IMR-90 (cell line): ENCODE measurements at regions not wholly inside any gene's neighbourhood (a gene's known extent, or its start where the extent isn't known, plus 50 kb on each side); places are given as distances from the start of the nearest gene placed in this dataset.

ENCODE experiments used
- MAFK ChIP-seq: IDR thresholded peaks from 2 replicates; pipeline ENCODE4 v1.6.1; 2012; ENCODE audit warnings: low read depth, low read length, improper control_type of control experiment
- POLR2A ChIP-seq: IDR thresholded peaks from 2 replicates; pipeline ENCODE4 v1.6.1; 2012; ENCODE audit warnings: mild to moderate bottlenecking, low read depth, low read length
- RCOR1 ChIP-seq: IDR thresholded peaks from 2 replicates; pipeline ENCODE4 v1.6.1; 2012; ENCODE audit warnings: mild to moderate bottlenecking, low read length, improper control_type of control experiment; ENCODE audit not compliant: insufficient replicate concordance
- TF ChIP-seq, protein P1 (sequence below): conservative IDR thresholded peaks from 2 replicates; pipeline ENCODE4 v1.5.1; 2012; ENCODE audit warnings: mild to moderate bottlenecking, low read depth, low read length, improper control_type of control experiment

DNA sequence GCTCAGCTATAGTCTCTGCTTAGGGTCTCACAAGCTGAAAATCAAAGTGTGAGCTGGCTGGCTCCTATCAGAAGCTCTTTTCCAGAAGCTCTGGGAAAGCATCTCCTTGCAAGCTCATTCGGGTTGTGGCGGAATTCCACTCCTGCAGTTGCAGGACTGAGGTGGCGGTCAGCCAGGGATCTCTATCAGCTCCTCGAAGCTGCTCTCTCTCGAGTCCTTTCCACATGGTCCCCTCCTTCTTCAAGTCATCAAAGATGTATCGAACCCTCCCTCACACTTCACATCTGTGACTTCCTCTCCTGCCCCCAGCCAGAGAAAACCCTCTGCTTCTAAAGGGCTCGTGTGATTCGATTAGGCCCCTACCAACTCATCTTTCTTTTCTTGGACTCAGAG, 141.7 kb downstream of the ZFP36L2 start:
- TF ChIP-seq, protein P1, sequence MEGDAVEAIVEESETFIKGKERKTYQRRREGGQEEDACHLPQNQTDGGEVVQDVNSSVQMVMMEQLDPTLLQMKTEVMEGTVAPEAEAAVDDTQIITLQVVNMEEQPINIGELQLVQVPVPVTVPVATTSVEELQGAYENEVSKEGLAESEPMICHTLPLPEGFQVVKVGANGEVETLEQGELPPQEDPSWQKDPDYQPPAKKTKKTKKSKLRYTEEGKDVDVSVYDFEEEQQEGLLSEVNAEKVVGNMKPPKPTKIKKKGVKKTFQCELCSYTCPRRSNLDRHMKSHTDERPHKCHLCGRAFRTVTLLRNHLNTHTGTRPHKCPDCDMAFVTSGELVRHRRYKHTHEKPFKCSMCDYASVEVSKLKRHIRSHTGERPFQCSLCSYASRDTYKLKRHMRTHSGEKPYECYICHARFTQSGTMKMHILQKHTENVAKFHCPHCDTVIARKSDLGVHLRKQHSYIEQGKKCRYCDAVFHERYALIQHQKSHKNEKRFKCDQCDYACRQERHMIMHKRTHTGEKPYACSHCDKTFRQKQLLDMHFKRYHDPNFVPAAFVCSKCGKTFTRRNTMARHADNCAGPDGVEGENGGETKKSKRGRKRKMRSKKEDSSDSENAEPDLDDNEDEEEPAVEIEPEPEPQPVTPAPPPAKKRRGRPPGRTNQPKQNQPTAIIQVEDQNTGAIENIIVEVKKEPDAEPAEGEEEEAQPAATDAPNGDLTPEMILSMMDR, result no peak
- TF ChIP-seq MAFK, result no peak
- no peak for TF ChIP-seq POLR2A
- TF ChIP-seq RCOR1, result no peak
